Left lung (tissue), 4 donors: ENCODE measurements at regions not wholly inside any gene's neighbourhood (a gene's known extent, or its start where the extent isn't known, plus 50 kb on each side); places are given as distances from the start of the nearest gene placed in this dataset.

Experiments
- ATAC-seq: fragments of 200-7000 bp; cut with Tn5 transposase; one replicate; pipeline ENCODE4 v1.9.1; 2020; ENCODE audit warnings: moderate library complexity
- DNase-seq, 4 donors: peaks; one replicate each; pipeline ENCODE4 v3.0.0-alpha.2; 2013 to 2020
- H3K27ac ChIP-seq, 2 donors: fragments of 200-600 bp; sonication (generic) in 1 of 2; one replicate each; pipeline versions ENCODE4 v1.5.0 to v1.8.0; 2020 to 2021
- H3K27me3 ChIP-seq, 2 donors: fragments of 200-600 bp; sonication (generic) in 1 of 2; one replicate each; pipeline versions ENCODE4 v1.5.0 to v1.8.0; 2020 to 2021
- H3K36me3 ChIP-seq, 2 donors: fragments of 200-600 bp; sonication (generic) in 1 of 2; one replicate each; pipeline versions ENCODE4 v1.5.0 to v1.8.0; 2020 to 2021
- H3K4me1 ChIP-seq, 2 donors: fragments of 200-600 bp; one replicate each; pipeline ENCODE4 v1.8.0; 2021
- H3K4me3 ChIP-seq, 2 donors: fragments of 200-600 bp; sonication (generic) in 1 of 2; one replicate each; pipeline versions ENCODE4 v1.5.0 to v1.8.0; 2020 to 2021; ENCODE audit warnings: mild to moderate bottlenecking in 1 of 2
- H3K9me3 ChIP-seq, 2 donors: fragments of 200-600 bp; sonication (generic) in 1 of 2; one replicate each; pipeline versions ENCODE4 v1.5.0 to v1.8.0; 2020 to 2021
- CTCF ChIP-seq, 2 donors: fragments of 200-600 bp; sonication (generic) in 1 of 2; IDR thresholded peaks; one replicate each; pipeline versions ENCODE4 v1.5.0 to v1.8.0; 2021; ENCODE audit warnings: antibody characterized with exemption in 2 of 2
- intact Hi-C, 2 donors: fragments of 100-400 bp; cut with DNase I; formaldehyde crosslinking; loops; one replicate each; pipeline versions ENCODE4 v1.11.2 to v1.14.2; 2022
- donor health status: DM: no; HTN: yes; CAD: no.
- donor health status: DM: no; HTN: no; CAD: no.

GRCh38 chr2:237199577-237199976 is 113.9 kb downstream of the COPS8 start:
- Histone ChIP-seq H3K27me3 (no peaks in the 10 kb centered on the region), H3K9me3 (no peaks in the 10 kb centered on the region), H3K4me1 (no peaks in the 10 kb centered on the region), H3K27ac (peak overlapping the region in 1 of 2 donors; percentile 39), H3K36me3 (no peaks in the 10 kb centered on the region), H3K4me3 (no peak overlapping the region)
- TF ChIP-seq CTCF (IDR thresholded peaks at IDR 0.05) = no peak
- DNase-seq (peak in 1 of 4 donors; percentile 42), ATAC-seq (no peak)
- intact Hi-C loops = no loop called here

- no peaks in the 10 kb centered on the region for H3K4me1 ChIP-seq
- peaks cover 0 to 4% of the 10 kb centered on the region in 2 donors for H3K27me3 ChIP-seq
- DNase-seq = no peak
- no peaks in the 10 kb centered on the region for H3K9me3 ChIP-seq
- no peaks in the 10 kb centered on the region for H3K36me3 ChIP-seq
- intact Hi-C loops = no loop called here
- no peak for TF ChIP-seq CTCF (IDR thresholded peaks at IDR 0.05)
- no peak overlapping the region for H3K27ac ChIP-seq
- ATAC-seq = no peak
- H3K4me3 ChIP-seq = no peak overlapping the region
Observed at GRCh38 chr2:237200462-237200861, 114.8 kb downstream of the COPS8 start.

GRCh38 chr2:237201461-237202287 is 116.0 kb downstream of the COPS8 start:
- ATAC-seq = peak; percentile 79
- no peaks in the 10 kb centered on the region for H3K4me1 ChIP-seq
- no peaks in the 10 kb centered on the region for H3K9me3 ChIP-seq
- no peaks in the 10 kb centered on the region for H3K36me3 ChIP-seq
- no peak for TF ChIP-seq CTCF (IDR thresholded peaks at IDR 0.05)
- intact Hi-C loops = no loop called here
- H3K27me3 ChIP-seq = peaks cover 0 to 9% of the 10 kb centered on the region in 2 donors
- H3K27ac ChIP-seq = peak overlapping the region in 1 of 2 donors; percentile 56
- no peak overlapping the region for H3K4me3 ChIP-seq
- DNase-seq = peak in 1 of 4 donors; percentile 81

GRCh38 chr2:237202288-237203030 is 116.8 kb downstream of the COPS8 start:
- Histone ChIP-seq H3K27ac (peak overlapping the region in 1 of 2 donors; percentile 56), H3K4me3 (no peak overlapping the region), H3K36me3 (no peaks in the 10 kb centered on the region), H3K4me1 (peaks cover 0 to 4% of the 10 kb centered on the region in 2 donors), H3K27me3 (peaks cover 0 to 15% of the 10 kb centered on the region in 2 donors), H3K9me3 (no peaks in the 10 kb centered on the region)
- intact Hi-C loops = no loop called here
- no peak for ATAC-seq
- no peak for DNase-seq
- TF ChIP-seq CTCF (IDR thresholded peaks at IDR 0.05) = no peak

- H3K4me1 ChIP-seq = peaks cover 0 to 14% of the 10 kb centered on the region in 2 donors
- intact Hi-C loops = no loop called here
- H3K9me3 ChIP-seq = no peaks in the 10 kb centered on the region
- DNase-seq (no peak), ATAC-seq (no peak)
- no peak for TF ChIP-seq CTCF (IDR thresholded peaks at IDR 0.05)
- H3K4me3 ChIP-seq = no peak overlapping the region
- H3K36me3 ChIP-seq = no peaks in the 10 kb centered on the region
- peaks cover 0 to 20% of the 10 kb centered on the region in 2 donors for H3K27me3 ChIP-seq
- H3K27ac ChIP-seq = peak overlapping the region; percentile 13 to 53
Observed at GRCh38 chr2:237205043-237205541, 119.4 kb downstream of the COPS8 start.
